ENCODE measurements at regions not wholly inside any gene's neighbourhood (a gene's known extent, or its start where the extent isn't known, plus 50 kb on each side); places are given as distances from the start of the nearest gene placed in this dataset.

GRCh38 chr5:5044247-5044840, 95.8 kb upstream of the ADAMTS16 start:
- DNase-seq = no peak

DNA sequence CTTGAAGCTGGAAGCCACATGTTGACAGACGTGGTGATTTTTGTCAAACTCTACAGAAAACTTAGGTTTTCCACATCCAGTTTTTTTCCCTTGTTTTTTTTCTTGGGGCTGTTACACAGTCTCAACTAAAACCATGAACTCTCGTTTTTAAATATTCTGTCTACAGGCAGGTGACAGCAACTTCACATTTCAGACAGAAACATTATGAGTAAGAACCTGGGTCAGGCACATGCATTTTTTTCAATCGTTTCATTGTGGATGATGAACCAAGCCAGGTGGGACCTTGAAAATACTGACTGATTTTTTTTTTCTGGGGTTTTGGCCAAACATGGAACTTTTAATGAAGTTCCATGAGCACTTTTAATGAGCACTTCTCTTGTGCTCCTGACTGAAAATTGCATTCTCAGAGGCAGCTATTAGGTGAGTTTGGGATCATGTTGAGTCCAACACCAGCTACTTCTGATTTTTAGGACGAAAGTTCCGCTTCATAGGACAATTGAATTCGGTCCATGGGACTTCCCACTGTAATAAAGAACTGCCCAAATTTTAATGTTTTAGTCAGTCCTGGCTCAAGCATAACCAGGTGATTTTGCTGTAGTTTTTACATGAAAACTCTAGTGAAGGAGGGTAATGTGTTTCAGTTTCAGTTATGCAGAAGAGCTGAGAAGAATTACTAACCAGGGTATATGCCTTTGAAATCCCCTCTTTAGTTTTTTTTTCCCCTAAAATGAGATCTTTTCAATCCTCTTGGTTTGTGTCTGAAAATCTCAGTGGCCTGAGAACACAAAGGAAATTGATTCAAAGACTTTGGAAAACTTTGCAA, 93.2 kb upstream of the ADAMTS16 start:
- no peak for DNase-seq

DNA sequence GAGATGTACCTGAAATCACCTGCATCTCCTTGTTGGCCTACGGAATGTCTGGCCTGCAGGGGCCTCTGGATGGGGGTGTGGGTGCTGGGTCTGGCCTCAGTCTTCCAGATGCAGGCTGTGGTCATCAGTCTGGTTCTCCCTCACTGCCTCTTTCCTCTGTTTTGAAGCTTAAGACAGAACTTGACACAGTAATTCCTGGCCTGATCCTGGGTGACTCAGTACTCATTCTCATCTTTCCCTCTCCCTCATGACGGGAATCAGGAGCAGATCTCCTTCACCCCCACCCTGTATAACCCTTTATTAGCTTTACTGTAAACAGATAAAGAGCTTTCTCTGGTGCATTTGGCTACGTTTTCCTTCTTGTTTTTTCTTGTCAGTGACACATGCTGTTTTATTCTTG, 89.3 kb upstream of the ADAMTS16 start:
- no peak for DNase-seq

DNA sequence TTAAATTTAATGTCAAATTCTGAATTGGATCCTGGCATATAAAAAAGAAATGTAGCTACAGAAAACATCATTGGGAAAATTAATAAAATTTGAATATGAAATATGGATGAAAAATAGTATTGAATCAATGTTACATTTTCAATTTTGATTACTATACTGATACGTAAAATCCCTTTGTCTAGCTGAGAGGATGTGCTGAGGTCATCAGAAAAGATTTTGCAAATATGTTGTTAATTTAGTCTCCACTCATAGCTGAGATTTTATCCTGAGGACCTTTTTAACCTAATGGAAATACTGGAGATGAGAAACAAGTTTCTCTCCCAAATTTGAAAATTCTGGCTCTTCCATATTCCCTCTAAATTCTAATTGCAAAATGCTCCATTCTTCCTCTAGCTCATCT, 84.4 kb upstream of the ADAMTS16 start:
- DNase-seq = no peak

GRCh38 chr5:5061836-5062235, 78.3 kb upstream of the ADAMTS16 start:
- no peak for DNase-seq

GRCh38 chr5:5062525-5063302, 77.4 kb upstream of the ADAMTS16 start:
- no peak for DNase-seq

DNA sequence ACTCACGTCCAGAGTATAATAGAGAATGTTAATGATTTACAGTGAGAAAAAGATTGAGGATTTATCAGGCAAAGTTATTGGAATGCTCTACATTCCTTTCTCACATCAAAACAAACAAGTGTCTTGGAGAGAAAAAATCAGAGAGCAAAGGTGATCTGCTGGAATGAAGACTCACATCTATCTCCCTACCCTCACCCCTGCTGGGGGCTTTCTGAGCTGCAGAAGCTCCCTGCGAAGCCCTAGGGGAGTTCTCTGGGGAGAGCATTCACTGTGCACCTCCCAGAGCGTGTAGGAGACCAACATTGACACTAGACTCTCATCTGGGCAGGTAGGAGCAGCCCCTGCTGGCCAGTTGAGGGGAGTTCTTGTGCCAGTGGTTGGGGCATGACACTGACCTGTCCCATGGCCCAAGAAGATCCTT, 76.6 kb upstream of the ADAMTS16 start:
- no peak for DNase-seq

GRCh38 chr5:5065472-5065871, 74.7 kb upstream of the ADAMTS16 start:
- no peak for DNase-seq

DNA sequence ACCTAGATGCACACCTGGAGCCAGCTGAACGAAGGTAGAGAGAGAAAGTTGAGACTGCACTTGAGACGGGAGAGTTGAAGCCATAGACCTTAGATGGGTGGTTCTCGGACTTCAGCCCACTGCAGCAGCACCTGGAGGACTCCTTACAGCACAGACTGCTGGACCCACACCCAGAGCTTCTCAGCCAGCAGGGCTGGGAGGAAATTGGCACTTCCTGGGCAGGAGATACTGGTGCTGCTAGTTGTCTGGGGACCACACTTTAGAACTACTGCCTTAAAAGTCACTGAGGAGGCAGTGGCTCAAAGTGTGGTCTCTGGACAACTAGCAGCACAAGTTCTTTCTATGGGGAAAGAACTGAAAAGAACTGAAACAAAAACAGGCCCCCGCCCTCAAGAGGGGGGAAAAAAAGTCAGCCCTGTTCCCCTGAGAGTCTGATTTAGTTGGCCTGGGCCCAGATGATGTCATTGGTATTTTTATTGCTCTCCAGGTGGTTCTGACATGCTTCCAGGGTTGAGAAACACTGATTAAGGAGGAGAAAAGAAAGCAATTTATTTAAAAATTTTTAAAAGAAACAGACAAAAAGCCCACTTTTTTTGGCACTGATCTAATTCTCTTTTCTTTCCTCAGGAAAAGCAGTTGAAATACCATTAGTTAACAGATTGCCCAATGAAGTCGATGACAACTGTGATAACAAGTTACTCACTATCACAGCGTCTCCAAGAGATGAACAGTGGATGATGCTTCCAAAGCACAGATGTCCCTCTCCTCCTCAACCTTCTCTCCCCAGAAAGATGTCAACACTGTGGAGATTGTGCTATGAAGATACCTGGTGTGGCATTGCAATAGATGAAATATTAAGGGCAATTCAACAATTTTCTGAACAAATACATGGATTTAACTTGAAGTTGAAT, 73.6 kb upstream of the ADAMTS16 start:
- no peak for DNase-seq

- DNase-seq = no peak
Observed at GRCh38 chr5:5069851-5070250, 70.3 kb upstream of the ADAMTS16 start.

GRCh38 chr5:5071554-5071953, 68.6 kb upstream of the ADAMTS16 start:
- DNase-seq = no peak

DNA sequence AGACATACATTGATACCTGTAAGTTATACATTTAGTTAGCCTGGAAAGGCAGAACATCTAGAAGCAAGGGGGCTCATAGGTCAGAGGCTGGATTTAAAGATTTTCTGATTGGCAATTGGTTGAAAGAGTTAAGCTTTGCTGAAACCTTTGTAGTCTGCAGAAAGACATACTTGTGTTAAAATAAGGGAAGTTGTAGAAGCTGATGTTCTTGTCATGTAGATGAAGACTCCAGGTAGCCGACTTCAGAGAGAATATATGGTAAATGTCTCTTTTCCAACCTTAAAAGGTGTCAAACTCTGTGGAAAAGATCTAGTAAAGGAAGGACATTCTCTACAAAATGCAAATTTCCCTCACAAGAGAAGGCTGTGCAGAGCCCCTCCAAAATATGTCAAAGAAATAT, 62.9 kb upstream of the ADAMTS16 start:
- DNase-seq = no peak

DNA sequence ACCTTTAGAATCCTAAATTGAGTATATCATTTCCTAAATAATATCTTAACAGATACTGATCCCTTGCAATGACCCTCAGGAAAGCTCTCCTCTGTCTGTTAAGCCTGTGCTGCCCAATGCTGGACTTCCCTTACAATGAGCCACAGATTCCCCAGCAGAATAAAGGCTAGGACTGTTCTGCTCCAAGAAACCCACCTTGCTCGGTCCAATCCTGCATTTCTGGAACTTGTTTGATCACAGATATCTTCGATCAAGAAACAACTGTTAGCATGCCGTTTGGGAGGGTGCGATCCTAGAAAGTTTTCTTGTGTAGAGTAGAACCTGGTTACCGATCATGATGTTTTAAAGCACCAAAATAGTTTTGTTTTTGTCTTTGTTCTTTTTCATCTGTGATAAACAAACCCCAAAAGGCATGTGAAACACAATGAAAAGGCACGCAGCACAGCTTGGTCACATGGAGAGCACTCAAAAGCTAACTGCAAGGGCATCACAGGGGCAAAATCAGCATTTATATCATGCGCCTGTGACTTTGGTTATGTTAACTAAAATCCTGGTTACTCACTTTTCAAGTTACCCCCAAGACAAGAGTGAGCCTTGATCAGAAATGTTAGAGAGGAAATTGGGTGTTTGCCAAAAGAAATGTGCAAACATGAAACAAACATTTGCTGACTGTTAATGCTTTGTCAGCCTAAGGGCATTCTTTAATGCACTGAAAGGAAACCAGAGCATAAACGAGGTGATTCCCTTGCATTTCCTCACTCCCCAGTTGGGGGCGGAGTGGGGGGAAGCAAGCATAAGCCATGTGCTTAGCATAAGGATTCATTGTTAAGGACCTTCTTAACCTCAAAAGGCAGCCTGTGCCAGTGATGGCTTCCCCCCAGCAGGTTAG, 61.9 kb upstream of the ADAMTS16 start:
- no peak for DNase-seq

- DNase-seq = no peak
Observed at GRCh38 chr5:5079876-5080275, 60.3 kb upstream of the ADAMTS16 start.

DNA sequence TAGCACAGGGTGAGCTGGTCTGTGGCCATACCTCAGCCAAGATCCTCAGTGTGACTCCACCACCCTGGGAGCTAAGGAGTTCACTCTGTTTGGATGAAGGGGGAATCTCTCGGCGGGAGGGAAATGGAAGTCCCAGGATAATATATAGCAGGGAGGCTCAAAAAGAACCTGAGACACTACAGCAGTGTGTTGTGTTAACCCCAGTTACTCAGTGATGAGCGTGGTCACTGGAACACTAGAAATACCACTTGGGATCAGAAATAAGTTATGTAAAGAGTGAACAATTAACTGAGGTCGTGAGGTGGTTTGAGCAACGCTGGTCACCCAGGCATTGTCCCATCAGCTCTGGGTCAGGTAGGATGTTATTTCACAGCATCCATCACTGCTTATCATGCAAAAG, 59.3 kb upstream of the ADAMTS16 start:
- DNase-seq = no peak

- DNase-seq = no peak
Observed at GRCh38 chr5:5085381-5085780, 54.7 kb upstream of the ADAMTS16 start.

GRCh38 chr5:5089895-5090649, 50.1 kb upstream of the ADAMTS16 start:
- no peak for DNase-seq
